Trophoblast cell (in vitro differentiated cells and primary cell): ENCODE measurements at regions not wholly inside any gene's neighbourhood (a gene's known extent, or its start where the extent isn't known, plus 50 kb on each side); places are given as distances from the start of the nearest gene placed in this dataset.

ENCODE experiments used
- DNase-seq, 2 donors: peaks; one replicate each; pipeline ENCODE4 v3.0.0-alpha.2; 2016
- H2AFZ ChIP-seq: 2 replicates; pipeline ENCODE4 v1.6.1; 2013; ENCODE audit warnings: low read length, moderate library complexity, mild to moderate bottlenecking; ENCODE audit not compliant: insufficient read depth, poor library complexity
- H2AK5ac ChIP-seq: 2 replicates; pipeline ENCODE4 v1.6.1; 2013; ENCODE audit warnings: mild to moderate bottlenecking, low read length
- H2BK120ac ChIP-seq: 2 replicates; pipeline ENCODE4 v1.6.1; 2013; ENCODE audit warnings: low read length, mild to moderate bottlenecking, moderate library complexity; ENCODE audit not compliant: insufficient read depth, poor library complexity
- H2BK12ac ChIP-seq: 2 replicates; pipeline ENCODE4 v1.6.1; 2013; ENCODE audit warnings: mild to moderate bottlenecking, low read length, moderate library complexity
- H2BK5ac ChIP-seq: 2 replicates; pipeline ENCODE4 v1.6.1; 2013; ENCODE audit warnings: low read length, low read depth, moderate library complexity, mild to moderate bottlenecking; ENCODE audit not compliant: poor library complexity
- H3K14ac ChIP-seq: 2 replicates; pipeline ENCODE4 v1.6.1; 2013; ENCODE audit warnings: mild to moderate bottlenecking, low read length
- H3K18ac ChIP-seq: 2 replicates; pipeline ENCODE4 v1.6.1; 2013; ENCODE audit warnings: mild to moderate bottlenecking, low read length
- H3K23ac ChIP-seq: 2 replicates; pipeline ENCODE4 v1.6.1; 2013; ENCODE audit warnings: low read length
- H3K27ac ChIP-seq: 2 replicates; pipeline ENCODE4 v1.5.1; 2013; ENCODE audit warnings: low read depth, mild to moderate bottlenecking, inconsistent platforms, low read length, moderate library complexity
- H3K27me3 ChIP-seq: 2 replicates; pipeline ENCODE4 v1.6.1; 2013; ENCODE audit warnings: inconsistent platforms, mild to moderate bottlenecking, low read length, moderate library complexity; ENCODE audit not compliant: insufficient read depth
- H3K36me3 ChIP-seq, 2 experiments: 1 replicate in 1 of 2; 2 replicates in 1 of 2; pipeline ENCODE4 v1.6.1; 2013; ENCODE audit warnings: low read length in 2 of 2, mild to moderate bottlenecking in 2 of 2, moderate library complexity in 1 of 2; ENCODE audit not compliant: insufficient read depth in 2 of 2, control insufficient read depth in 1 of 2
- H3K4ac ChIP-seq: 2 replicates; pipeline ENCODE4 v1.6.1; 2013; ENCODE audit warnings: low read depth, mild to moderate bottlenecking, low read length, moderate library complexity
- H3K4me1 ChIP-seq, 2 experiments: 1 replicate in 1 of 2; 2 replicates in 1 of 2; pipeline ENCODE4 v1.6.1; 2013; ENCODE audit warnings: low read length in 2 of 2, mild to moderate bottlenecking in 2 of 2, moderate library complexity in 1 of 2; ENCODE audit not compliant: insufficient read depth in 2 of 2, control insufficient read depth in 1 of 2
- H3K4me2 ChIP-seq: 2 replicates; pipeline ENCODE4 v1.6.1; 2013; ENCODE audit warnings: inconsistent platforms, mild to moderate bottlenecking, low read length, moderate library complexity
- H3K4me3 ChIP-seq: 2 replicates; pipeline ENCODE4 v1.5.1; 2013; ENCODE audit warnings: mild to moderate bottlenecking, low read depth, low read length, inconsistent platforms
- H3K79me1 ChIP-seq: one replicate; pipeline ENCODE4 v1.6.1; 2013; ENCODE audit warnings: low read length
- H3K79me2 ChIP-seq: 2 replicates; pipeline ENCODE4 v1.6.1; 2013; ENCODE audit warnings: low read length, mild to moderate bottlenecking; ENCODE audit not compliant: control insufficient read depth, insufficient read depth, poor library complexity
- H3K9ac ChIP-seq: 2 replicates; pipeline ENCODE4 v1.6.1; 2013; ENCODE audit warnings: mild to moderate bottlenecking, low read length
- H3K9me3 ChIP-seq: 2 replicates; pipeline ENCODE4 v1.6.1; 2013; ENCODE audit warnings: low read depth, mild to moderate bottlenecking, control low read depth, inconsistent platforms, low read length; ENCODE audit not compliant: insufficient read depth
- H4K12ac ChIP-seq: 2 replicates; pipeline ENCODE4 v1.6.1; 2013; ENCODE audit warnings: low read depth, mild to moderate bottlenecking, low read length, moderate library complexity
- H4K8ac ChIP-seq: 2 replicates; pipeline ENCODE4 v1.6.1; 2013; ENCODE audit warnings: low read depth, mild to moderate bottlenecking, low read length, moderate library complexity
- H4K91ac ChIP-seq: one replicate; pipeline ENCODE4 v1.6.1; 2013; ENCODE audit warnings: low read depth, mild to moderate bottlenecking, low read length, moderate library complexity
- WGBS: extraction: QIAGEN DNeasy Blood & Tissue Kit; methylation state at CpG from one replicate; pipeline ENCODE4 v1.1.7; 2013; ENCODE audit warnings: missing lambda C conversion rate; ENCODE audit not compliant: insufficient read length, insufficient coverage; ENCODE audit errors: extremely low coverage; 5-methylcytosine and 5-hydroxymethylcytosine counted together

DNA sequence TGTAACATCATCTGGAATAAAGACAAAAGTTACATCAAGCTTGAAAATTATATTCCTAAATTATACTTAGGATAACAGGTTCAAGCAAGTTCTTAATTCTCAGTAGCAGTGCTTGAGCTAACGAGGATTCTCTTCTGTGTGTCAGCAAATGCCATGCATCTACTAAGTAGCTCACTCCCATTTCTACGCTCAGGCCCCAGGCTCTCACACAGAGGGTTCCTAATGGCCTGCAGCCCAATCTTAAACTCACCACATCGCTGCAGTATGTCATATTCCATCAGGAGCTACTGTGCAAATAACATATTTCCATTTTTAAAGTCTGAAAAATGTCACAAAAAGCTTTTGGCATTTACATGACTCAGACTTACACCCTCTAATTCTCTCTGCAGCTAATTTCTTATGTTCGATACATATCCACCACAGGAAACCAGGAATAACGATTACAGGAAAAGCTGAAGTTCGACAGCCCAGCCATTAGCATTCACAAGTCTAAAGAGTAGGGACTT is 474.8 kb downstream of the EFNA5 start:
- no peak overlapping the region for H3K18ac ChIP-seq
- no peak overlapping the region for H3K4ac ChIP-seq
- no peak overlapping the region for H2BK120ac ChIP-seq
- H2BK12ac ChIP-seq, result no peak overlapping the region
- H2BK5ac ChIP-seq, result no peak overlapping the region
- H4K8ac ChIP-seq, result no peak overlapping the region
- H3K9me3 ChIP-seq, result no peaks in the 10 kb centered on the region
- no peak overlapping the region for H3K4me2 ChIP-seq
- H4K91ac ChIP-seq, result no peak overlapping the region
- no peaks in the 10 kb centered on the region for H3K36me3 ChIP-seq
- H3K27me3 ChIP-seq, result no peaks in the 10 kb centered on the region
- H3K9ac ChIP-seq, result no peak overlapping the region
- H3K14ac ChIP-seq, result no peak overlapping the region
- no peak overlapping the region for H3K27ac ChIP-seq
- DNase-seq, result no peak
- H3K4me3 ChIP-seq, result no peak overlapping the region
- no peaks in the 10 kb centered on the region for H3K4me1 ChIP-seq
- H3K79me1 ChIP-seq, result no peaks in the 10 kb centered on the region
- WGBS, result no CpG with 5 or more reads among the region's 6 CpGs
- H2AFZ ChIP-seq, result no peak overlapping the region
- no peak overlapping the region for H4K12ac ChIP-seq
- no peak overlapping the region for H3K23ac ChIP-seq
- H2AK5ac ChIP-seq, result no peak overlapping the region
- no peaks in the 10 kb centered on the region for H3K79me2 ChIP-seq

GRCh38 chr5:107184871-107185270 is 485.9 kb downstream of the EFNA5 start:
- H4K12ac ChIP-seq, result no peak overlapping the region

GRCh38 chr5:107184066-107184465 is 486.7 kb downstream of the EFNA5 start:
- DNase-seq, result no peak

More at GRCh38 chr5:107184871-107185270, 485.9 kb downstream of the EFNA5 start:
- DNase-seq, result no peak
- Histone ChIP-seq H3K36me3 (no peaks in the 10 kb centered on the region), H3K14ac (no peak overlapping the region), H3K27ac (no peak overlapping the region), H2AFZ (no peak overlapping the region), H3K4me3 (no peak overlapping the region), H3K79me1 (no peaks in the 10 kb centered on the region), H2BK12ac (no peak overlapping the region), H2AK5ac (no peak overlapping the region), H4K8ac (no peak overlapping the region), H3K79me2 (no peaks in the 10 kb centered on the region), H3K18ac (no peak overlapping the region), H2BK5ac (no peak overlapping the region), H3K4me1 (no peaks in the 10 kb centered on the region), H3K4me2 (no peak overlapping the region), H3K9me3 (no peaks in the 10 kb centered on the region), H3K23ac (no peak overlapping the region), H3K27me3 (no peaks in the 10 kb centered on the region), H3K9ac (no peak overlapping the region), H3K4ac (no peak overlapping the region), H4K91ac (no peak overlapping the region), H2BK120ac (no peak overlapping the region)
- WGBS, result no CpG with 5 or more reads among the region's 1 CpG

GRCh38 chr5:107170620-107171019 is 500.1 kb downstream of the EFNA5 start:
- no peak overlapping the region for H2BK120ac ChIP-seq
- H3K4ac ChIP-seq, result no peak overlapping the region
- no peak overlapping the region for H4K8ac ChIP-seq
- peaks cover 7% of the 10 kb centered on the region for H3K9me3 ChIP-seq
- H3K79me2 ChIP-seq, result no peaks in the 10 kb centered on the region
- H2AK5ac ChIP-seq, result no peak overlapping the region
- H2BK5ac ChIP-seq, result no peak overlapping the region
- no peak overlapping the region for H3K4me2 ChIP-seq
- WGBS, result no CpG with 5 or more reads among the region's 3 CpGs
- no peak overlapping the region for H4K12ac ChIP-seq
- no peak for DNase-seq
- no peak overlapping the region for H3K9ac ChIP-seq
- H2BK12ac ChIP-seq, result no peak overlapping the region
- no peak overlapping the region for H3K18ac ChIP-seq
- no peaks in the 10 kb centered on the region for H3K27me3 ChIP-seq
- no peak overlapping the region for H3K23ac ChIP-seq
- H2AFZ ChIP-seq, result no peak overlapping the region
- H3K4me1 ChIP-seq, result no peaks in the 10 kb centered on the region
- no peak overlapping the region for H4K91ac ChIP-seq
- H3K36me3 ChIP-seq, result no peaks in the 10 kb centered on the region
- H3K27ac ChIP-seq, result no peak overlapping the region
- no peak overlapping the region for H3K4me3 ChIP-seq
- H3K79me1 ChIP-seq, result no peaks in the 10 kb centered on the region
- no peak overlapping the region for H3K14ac ChIP-seq

More at GRCh38 chr5:107184066-107184465, 486.7 kb downstream of the EFNA5 start:
- Histone ChIP-seq H3K23ac (no peak overlapping the region), H2BK5ac (no peak overlapping the region), H3K18ac (no peak overlapping the region), H2BK120ac (no peak overlapping the region), H3K9me3 (no peaks in the 10 kb centered on the region), H3K4ac (no peak overlapping the region), H3K79me2 (no peaks in the 10 kb centered on the region), H2AK5ac (no peak overlapping the region), H3K36me3 (no peaks in the 10 kb centered on the region), H3K9ac (no peak overlapping the region), H3K14ac (no peak overlapping the region), H2BK12ac (no peak overlapping the region), H2AFZ (no peak overlapping the region), H3K79me1 (no peaks in the 10 kb centered on the region), H3K27me3 (no peaks in the 10 kb centered on the region), H3K4me2 (no peak overlapping the region), H3K27ac (no peak overlapping the region), H3K4me1 (no peaks in the 10 kb centered on the region), H4K12ac (no peak overlapping the region), H4K8ac (no peak overlapping the region), H4K91ac (no peak overlapping the region), H3K4me3 (no peak overlapping the region)
- no CpG with 5 or more reads among the region's 2 CpGs for WGBS
